Small intestine (tissue), 7 donors: ENCODE measurements at regions not wholly inside any gene's neighbourhood (a gene's known extent, or its start where the extent isn't known, plus 50 kb on each side); places are given as distances from the start of the nearest gene placed in this dataset.

Source experiments
- DNase-seq, 2 donors: peaks; one replicate each; pipeline versions ENCODE4 v3.0.0 to v3.0.0-alpha.2; 2013
- FAIRE-seq: peaks from 2 replicates; lab custom pipeline; 2012; peaks lifted over from hg19 to GRCh38; lab: Jason Lieb, UNC
- H3K27ac ChIP-seq, 3 donors: one replicate each; pipeline ENCODE4 v1.5.1; 2013; ENCODE audit warnings: low read length in 2 of 3, mild to moderate bottlenecking in 2 of 3, control low read depth in 1 of 3, inconsistent platforms in 1 of 3, low read depth in 1 of 3, moderate library complexity in 1 of 3
- H3K27me3 ChIP-seq, 3 donors: one replicate each; pipeline ENCODE4 v1.6.1; 2013; ENCODE audit warnings: low read length in 3 of 3, inconsistent platforms in 1 of 3; ENCODE audit not compliant: control insufficient read depth in 3 of 3, insufficient read depth in 3 of 3
- H3K36me3 ChIP-seq, 3 donors: one replicate each; pipeline ENCODE4 v1.6.1; 2013; ENCODE audit warnings: low read length in 3 of 3, inconsistent platforms in 1 of 3, low read depth in 1 of 3, mild to moderate bottlenecking in 1 of 3, moderate library complexity in 1 of 3; ENCODE audit not compliant: control insufficient read depth in 3 of 3, insufficient read depth in 2 of 3
- H3K4me1 ChIP-seq, 3 donors: one replicate each; pipeline ENCODE4 v1.6.1; 2013; ENCODE audit warnings: low read length in 2 of 3, inconsistent platforms in 1 of 3, low read depth in 1 of 3, mild to moderate bottlenecking in 1 of 3, moderate library complexity in 1 of 3; ENCODE audit not compliant: control insufficient read depth in 3 of 3, insufficient read depth in 2 of 3
- H3K4me3 ChIP-seq, 3 donors: one replicate each; pipeline ENCODE4 v1.5.1; 2013; ENCODE audit warnings: low read length in 3 of 3, control low read depth in 1 of 3, inconsistent platforms in 1 of 3, low read depth in 1 of 3, mild to moderate bottlenecking in 1 of 3, moderate library complexity in 1 of 3
- H3K9me3 ChIP-seq, 2 donors: one replicate each; pipeline ENCODE4 v1.6.1; 2013; ENCODE audit warnings: low read depth in 1 of 2, low read length in 1 of 2; ENCODE audit not compliant: control insufficient read depth in 2 of 2, insufficient read depth in 1 of 2
- WGBS, 3 donors: extraction: QIAGEN DNeasy Blood & Tissue Kit; methylation state at CpG; one replicate each; pipeline ENCODE4 v1.1.7; 2013; 5-methylcytosine and 5-hydroxymethylcytosine counted together
- donor health status: healthy with polysubstance abuse.
- donor health status: control.
- donor health status: control.
- donor health status: Bipolar disorder and iron deficiency.
- donor health status: healthy.

- Histone ChIP-seq H3K36me3 (no peaks in the 10 kb centered on the region), H3K9me3 (no peaks in the 10 kb centered on the region), H3K4me1 (no peaks in the 10 kb centered on the region), H3K27ac (no peak overlapping the region), H3K27me3 (no peaks in the 10 kb centered on the region), H3K4me3 (no peak overlapping the region)
- DNase-seq: no peak
- 62 to 70% (median 67%) methylated on average over 3 of the region's 3 CpGs for WGBS, 3 donors
- FAIRE-seq: no peak
These were observed 288.7 kb downstream of the AKAIN1 start for GRCh38 chr18:4908328-4908727.

GRCh38 chr18:4906856-4907255, 290.2 kb downstream of the AKAIN1 start:
- Histone ChIP-seq H3K9me3 (no peaks in the 10 kb centered on the region), H3K27ac (no peak overlapping the region), H3K36me3 (no peaks in the 10 kb centered on the region), H3K27me3 (no peaks in the 10 kb centered on the region), H3K4me1 (no peaks in the 10 kb centered on the region), H3K4me3 (no peak overlapping the region)
- 58 to 74% (median 67%) methylated on average over 3 of the region's 3 CpGs for WGBS, 3 donors
- no peak for FAIRE-seq
- no peak for DNase-seq

GRCh38 chr18:4888251-4889040, 308.6 kb downstream of the AKAIN1 start:
- FAIRE-seq (no peak), DNase-seq (no peak)
- Histone ChIP-seq H3K9me3 (peaks cover 1 to 21% of the 10 kb centered on the region in 2 donors), H3K4me1 (no peaks in the 10 kb centered on the region), H3K4me3 (no peak overlapping the region), H3K27ac (no peak overlapping the region), H3K36me3 (no peaks in the 10 kb centered on the region), H3K27me3 (no peaks in the 10 kb centered on the region)
- WGBS, 3 donors: 33 to 46% (median 33%) methylated on average over 6 of the region's 6 CpGs

GRCh38 chr18:4878480-4878879, 318.6 kb downstream of the AKAIN1 start:
- Histone ChIP-seq H3K36me3 (no peaks in the 10 kb centered on the region), H3K27me3 (no peaks in the 10 kb centered on the region), H3K4me1 (no peaks in the 10 kb centered on the region), H3K4me3 (no peak overlapping the region), H3K27ac (no peak overlapping the region), H3K9me3 (peaks cover 0 to 2% of the 10 kb centered on the region in 2 donors)
- FAIRE-seq: no peak
- no peak for DNase-seq
- WGBS, 3 donors: 69 to 77% (median 73%) methylated on average over 4 of the region's 4 CpGs

- FAIRE-seq: no peak
These were observed 325.9 kb downstream of the AKAIN1 start for GRCh38 chr18:4871197-4871596.

GRCh38 chr18:4870177-4870773, 326.8 kb downstream of the AKAIN1 start:
- FAIRE-seq: no peak
- DNase-seq: no peak
- H3K9me3 ChIP-seq: peaks cover 2% of the 10 kb centered on the region in 2 donors
- H3K27me3 ChIP-seq: no peaks in the 10 kb centered on the region
- no peak overlapping the region for H3K27ac ChIP-seq
- H3K36me3 ChIP-seq: no peaks in the 10 kb centered on the region
- H3K4me3 ChIP-seq: no peak overlapping the region
- WGBS, 3 donors: 66 to 74% (median 68%) methylated on average over 4 of the region's 4 CpGs
- no peaks in the 10 kb centered on the region for H3K4me1 ChIP-seq

More at GRCh38 chr18:4871197-4871596, 325.9 kb downstream of the AKAIN1 start:
- no peaks in the 10 kb centered on the region for H3K4me1 ChIP-seq
- DNase-seq: no peak
- no peaks in the 10 kb centered on the region for H3K36me3 ChIP-seq
- H3K27ac ChIP-seq: no peak overlapping the region
- peaks cover 2% of the 10 kb centered on the region in 2 donors for H3K9me3 ChIP-seq
- H3K4me3 ChIP-seq: no peak overlapping the region
- no peaks in the 10 kb centered on the region for H3K27me3 ChIP-seq

GRCh38 chr18:4869155-4869554, 327.9 kb downstream of the AKAIN1 start:
- no peak overlapping the region for H3K27ac ChIP-seq
- no peaks in the 10 kb centered on the region for H3K4me1 ChIP-seq
- FAIRE-seq (no peak), DNase-seq (no peak)
- 69 to 82% (median 75%) methylated on average over 3 of the region's 3 CpGs for WGBS, 3 donors
- H3K27me3 ChIP-seq: no peaks in the 10 kb centered on the region
- H3K9me3 ChIP-seq: peaks cover 2% of the 10 kb centered on the region in 2 donors
- H3K36me3 ChIP-seq: no peaks in the 10 kb centered on the region
- H3K4me3 ChIP-seq: no peak overlapping the region

- WGBS, 3 donors: 63 to 71% (median 66%) methylated on average over 3 of the region's 3 CpGs
- DNase-seq (no peak), FAIRE-seq (no peak)
- Histone ChIP-seq H3K9me3 (peaks cover 0 to 2% of the 10 kb centered on the region in 2 donors), H3K4me3 (no peak overlapping the region), H3K4me1 (no peaks in the 10 kb centered on the region), H3K27ac (no peak overlapping the region), H3K36me3 (no peaks in the 10 kb centered on the region), H3K27me3 (no peaks in the 10 kb centered on the region)
These were observed 338.5 kb downstream of the AKAIN1 start for GRCh38 chr18:4858379-4859127.
